ENCODE measurements at regions not wholly inside any gene's neighbourhood (a gene's known extent, or its start where the extent isn't known, plus 50 kb on each side); places are given as distances from the start of the nearest gene placed in this dataset.
"Not testable (repeated sequence)": the region's sequence is repeated elsewhere in the genome, so short reads cannot be mapped to it uniquely, and the experiment has no call there.

- Mint-ChIP-seq H3K9me3 (peaks cover 5% of the 10 kb centered on the region), H3K36me3 (ENCODE audit: low read depth) (no peaks in the 10 kb centered on the region), H3K27me3 (peaks cover 7% of the 10 kb centered on the region), H3K27ac (no peak overlapping the region), H3K4me1 (no peaks in the 10 kb centered on the region), H3K4me3 (no peak overlapping the region)
- CTCF ChIA-PET: no interaction called here
- ATAC-seq (ENCODE audit: low read depth): no peak
- TF ChIP-seq CTCF (IDR thresholded peaks at IDR 0.05): no peak
- POLR2A ChIA-PET: no interaction called here
- DNase-seq: no peak
- intact Hi-C loops (cut with micrococcal nuclease): no loop called here
These were observed 71.1 kb upstream of the FMNL2 start for GRCh38 chr2:152263911-152264310.

- H3K4me1 Mint-ChIP-seq; POLR2A ChIA-PET; H3K27ac Mint-ChIP-seq; ATAC-seq (ENCODE audit: low read depth); intact Hi-C loops (cut with micrococcal nuclease); DNase-seq; H3K36me3 Mint-ChIP-seq (ENCODE audit: low read depth); H3K27me3 Mint-ChIP-seq; CTCF ChIA-PET; H3K4me3 Mint-ChIP-seq: not testable (repeated sequence)
- peaks cover 23% of the 10 kb centered on the region for H3K9me3 Mint-ChIP-seq
These were observed 61.2 kb upstream of the FMNL2 start for GRCh38 chr2:152273732-152274260.

- H3K36me3 Mint-ChIP-seq (ENCODE audit: low read depth); intact Hi-C loops (cut with micrococcal nuclease); POLR2A ChIA-PET; H3K4me3 Mint-ChIP-seq; H3K27me3 Mint-ChIP-seq; DNase-seq; ATAC-seq (ENCODE audit: low read depth); CTCF ChIA-PET; H3K4me1 Mint-ChIP-seq; H3K27ac Mint-ChIP-seq: not testable (repeated sequence)
- H3K9me3 Mint-ChIP-seq: peaks cover 17% of the 10 kb centered on the region
These were observed 57.1 kb upstream of the FMNL2 start for GRCh38 chr2:152277896-152278295.

GRCh38 chr2:152278526-152278925, 56.4 kb upstream of the FMNL2 start:
- H3K36me3 Mint-ChIP-seq (ENCODE audit: low read depth): no peaks in the 10 kb centered on the region
- no peak for TF ChIP-seq CTCF (IDR thresholded peaks at IDR 0.05)
- peaks cover 14% of the 10 kb centered on the region for H3K9me3 Mint-ChIP-seq
- no peak overlapping the region for H3K4me3 Mint-ChIP-seq
- ATAC-seq (ENCODE audit: low read depth) (no peak), DNase-seq (no peak)
- POLR2A ChIA-PET: no interaction called here
- H3K27me3 Mint-ChIP-seq: peaks cover 5% of the 10 kb centered on the region
- no peak overlapping the region for H3K27ac Mint-ChIP-seq
- intact Hi-C loops (cut with micrococcal nuclease): no loop called here
- CTCF ChIA-PET: no interaction called here
- no peaks in the 10 kb centered on the region for H3K4me1 Mint-ChIP-seq

- H3K36me3 Mint-ChIP-seq (ENCODE audit: low read depth); H3K4me3 Mint-ChIP-seq; ATAC-seq (ENCODE audit: low read depth); H3K27ac Mint-ChIP-seq; intact Hi-C loops (cut with micrococcal nuclease); DNase-seq; H3K9me3 Mint-ChIP-seq; H3K4me1 Mint-ChIP-seq; POLR2A ChIA-PET; H3K27me3 Mint-ChIP-seq; CTCF ChIA-PET: not testable (repeated sequence)
These were observed 55.6 kb upstream of the FMNL2 start for GRCh38 chr2:152279367-152279766.

- ChIA-PET CTCF (no interaction called here), POLR2A (no interaction called here)
- no peaks in the 10 kb centered on the region for H3K4me1 Mint-ChIP-seq
- no peak for ATAC-seq (ENCODE audit: low read depth)
- no peak for DNase-seq
- TF ChIP-seq CTCF (IDR thresholded peaks at IDR 0.05): no peak
- H3K4me3 Mint-ChIP-seq: no peak overlapping the region
- H3K27me3 Mint-ChIP-seq: peaks cover 8% of the 10 kb centered on the region
- no peak overlapping the region for H3K27ac Mint-ChIP-seq
- intact Hi-C loops (cut with micrococcal nuclease): no loop called here
- H3K36me3 Mint-ChIP-seq (ENCODE audit: low read depth): no peaks in the 10 kb centered on the region
- H3K9me3 Mint-ChIP-seq: peaks cover 4% of the 10 kb centered on the region
These were observed 54.2 kb upstream of the FMNL2 start for GRCh38 chr2:152280780-152281179.

GRCh38 chr2:152283392-152283791, 51.6 kb upstream of the FMNL2 start:
- Mint-ChIP-seq H3K27ac (no peak overlapping the region), H3K4me1 (no peaks in the 10 kb centered on the region), H3K4me3 (no peak overlapping the region), H3K36me3 (ENCODE audit: low read depth) (no peaks in the 10 kb centered on the region), H3K27me3 (peaks cover 2% of the 10 kb centered on the region), H3K9me3 (peaks cover 3% of the 10 kb centered on the region)
- DNase-seq (no peak), ATAC-seq (ENCODE audit: low read depth) (no peak)
- CTCF ChIA-PET: no interaction called here
- POLR2A ChIA-PET: no interaction called here
- TF ChIP-seq CTCF (IDR thresholded peaks at IDR 0.05): no peak
- intact Hi-C loops (cut with micrococcal nuclease): no loop called here
